ENCODE measurements at regions not wholly inside any gene's neighbourhood (a gene's known extent, or its start where the extent isn't known, plus 50 kb on each side); places are given as distances from the start of the nearest gene placed in this dataset.
"Not testable (repeated sequence)": the region's sequence is repeated elsewhere in the genome, so short reads cannot be mapped to it uniquely, and the experiment has no call there.

DNA sequence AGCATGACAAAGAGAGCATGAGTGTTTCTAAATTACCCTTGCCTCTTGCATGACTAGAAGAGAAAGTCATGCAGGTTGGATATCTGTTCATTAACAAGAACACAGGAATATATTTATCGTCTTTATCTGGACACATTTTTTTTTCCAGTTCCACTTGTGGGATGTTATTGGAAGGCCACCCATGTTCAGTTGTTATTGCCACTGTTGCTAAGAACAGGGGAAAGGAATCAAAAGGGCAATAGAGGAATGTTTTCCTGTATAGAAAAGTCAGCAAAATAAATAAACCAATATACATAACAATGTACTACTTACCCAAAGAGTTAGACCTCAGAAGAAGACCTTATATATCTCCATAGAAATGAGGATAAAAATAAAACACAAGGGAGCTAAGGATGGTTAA lies 270.1 kb downstream of the QDPR start:
- no peak for DNase-seq (ENCODE audit: low spot score)

GRCh38 chr4:17238633-17239032 lies 273.3 kb downstream of the QDPR start:
- DNase-seq (ENCODE audit: low spot score) = no peak

DNA sequence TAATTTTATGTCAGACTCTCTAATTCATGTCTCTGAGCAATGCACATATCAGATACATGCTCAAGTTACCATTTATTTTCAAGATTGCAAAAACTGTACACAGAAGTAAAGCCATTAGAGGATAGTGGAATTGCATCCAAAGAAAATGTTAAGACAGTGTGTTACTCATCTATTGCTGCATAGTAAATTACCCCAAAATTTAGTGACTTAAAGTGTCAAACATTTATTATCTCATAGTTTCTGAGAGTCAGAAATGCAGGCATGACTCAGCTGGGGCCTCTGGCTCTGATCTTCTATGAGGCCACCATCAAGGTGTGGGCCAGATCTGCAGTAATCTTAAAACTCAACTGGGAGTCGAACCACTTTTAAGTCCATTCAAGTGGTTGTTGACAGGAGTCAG lies 275.2 kb downstream of the QDPR start:
- DNase-seq (ENCODE audit: low spot score) = no peak

GRCh38 chr4:17234678-17235077 lies 277.2 kb downstream of the QDPR start:
- DNase-seq (ENCODE audit: low spot score) = no peak

DNA sequence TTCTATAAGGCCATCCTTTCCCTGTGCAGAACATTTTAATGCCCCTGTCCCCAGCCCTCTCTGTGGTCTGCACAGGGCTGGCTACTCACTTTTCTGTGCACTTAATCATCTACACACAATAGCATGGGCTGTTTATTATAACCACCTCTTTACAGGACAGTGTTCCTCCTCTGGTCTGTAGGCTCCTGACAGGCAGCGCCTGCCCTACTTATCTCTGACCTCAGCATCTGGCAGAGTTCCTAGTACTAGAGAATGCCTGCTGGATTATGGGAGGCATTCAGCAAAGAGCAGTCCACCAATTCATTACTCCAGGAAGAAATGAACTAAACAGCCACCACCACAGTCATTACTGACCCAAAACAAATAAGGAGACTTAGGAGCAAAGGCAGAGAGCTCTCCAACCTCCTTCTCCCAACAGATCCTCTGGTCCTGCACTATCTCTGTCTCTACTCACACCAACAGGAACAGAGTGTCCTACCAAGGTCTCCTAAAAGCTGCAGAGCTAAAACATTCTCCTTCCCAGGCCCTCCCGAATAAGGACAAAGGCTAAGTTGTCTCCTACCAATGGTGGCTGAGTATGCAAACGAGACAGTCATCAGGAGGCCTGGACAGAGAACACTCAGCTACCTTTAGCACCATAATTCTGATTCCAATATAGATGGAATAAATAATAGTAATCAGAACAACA lies 279.2 kb downstream of the QDPR start:
- DNase-seq (ENCODE audit: low spot score) = peak; percentile 90

DNA sequence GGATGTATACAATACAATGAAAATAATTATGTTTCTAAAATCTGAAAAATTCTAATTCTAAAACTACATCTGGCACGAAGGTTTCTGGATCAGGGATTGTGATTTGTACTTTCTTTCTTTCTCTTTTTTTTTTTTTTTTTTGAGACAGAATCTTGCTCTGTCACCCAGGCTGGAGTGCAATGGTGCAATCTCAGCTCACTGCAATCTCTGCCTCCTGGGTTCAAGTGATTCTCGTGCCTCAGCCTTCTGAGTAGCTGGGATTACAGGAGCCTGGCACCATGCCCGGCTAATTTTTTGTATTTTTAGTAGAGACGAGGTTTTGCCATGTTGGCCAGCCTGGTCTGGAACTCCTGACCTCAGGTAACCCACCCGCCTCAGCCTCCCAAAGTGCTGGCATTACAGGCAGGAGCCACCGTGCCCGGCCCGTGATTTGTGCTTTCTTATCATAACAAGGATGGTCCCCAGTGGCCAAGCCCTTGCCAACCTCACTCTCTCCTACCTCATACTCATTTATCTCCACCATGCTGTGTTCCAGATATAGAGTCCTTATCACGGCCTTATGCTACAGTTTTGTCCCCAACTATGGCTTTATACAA lies 279.9 kb downstream of the QDPR start:
- DNase-seq (ENCODE audit: low spot score) = not testable (repeated sequence)

DNA sequence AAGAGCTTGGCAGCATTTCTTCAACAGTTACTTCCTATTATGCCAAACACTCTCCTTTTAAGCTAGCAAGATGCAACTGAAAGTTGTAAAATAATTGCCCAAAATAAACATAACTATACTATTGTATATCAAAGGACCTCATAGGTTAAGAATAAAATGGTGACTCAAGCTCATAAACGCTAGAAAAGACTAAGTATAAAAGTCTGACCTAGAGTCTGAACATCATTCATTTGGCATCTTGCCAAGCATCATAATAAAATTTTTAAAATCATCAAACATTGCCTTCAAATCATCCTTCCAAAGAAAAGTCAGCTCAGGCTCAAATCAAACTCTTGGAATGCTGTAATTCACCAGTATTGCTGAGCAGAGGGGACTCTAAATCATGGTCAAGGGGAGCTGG lies 281.2 kb downstream of the QDPR start:
- DNase-seq (ENCODE audit: low spot score) = no peak

GRCh38 chr4:17220816-17221215 lies 291.1 kb downstream of the QDPR start:
- DNase-seq (ENCODE audit: low spot score) = no peak

DNA sequence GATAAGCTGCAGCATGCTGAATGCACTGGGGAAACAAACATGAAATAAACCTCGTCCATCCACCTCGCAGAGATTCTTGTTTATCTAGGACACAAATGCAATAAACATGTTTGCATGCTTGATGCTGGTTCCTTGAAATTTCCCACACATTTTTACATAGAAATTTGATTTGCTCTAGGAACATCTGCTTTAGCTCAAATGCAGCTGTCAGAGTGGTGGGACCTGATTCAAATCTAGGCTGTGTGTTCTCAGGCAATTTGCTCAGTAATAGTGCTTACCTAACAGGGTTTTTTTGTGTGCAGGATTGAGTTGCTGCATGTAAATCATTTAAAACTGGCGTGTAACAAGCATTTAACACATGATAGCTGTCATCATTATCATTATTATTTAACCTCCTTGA lies 293.1 kb downstream of the QDPR start:
- DNase-seq (ENCODE audit: low spot score) = no peak

GRCh38 chr4:17206829-17207801 lies 304.8 kb downstream of the QDPR start:
- no peak for DNase-seq (ENCODE audit: low spot score)

GRCh38 chr4:17204908-17205307 lies 306.5 kb upstream of the LDB2 start:
- no peak for DNase-seq (ENCODE audit: low spot score)

GRCh38 chr4:17203797-17204196 lies 305.4 kb upstream of the LDB2 start:
- DNase-seq (ENCODE audit: low spot score) = no peak

DNA sequence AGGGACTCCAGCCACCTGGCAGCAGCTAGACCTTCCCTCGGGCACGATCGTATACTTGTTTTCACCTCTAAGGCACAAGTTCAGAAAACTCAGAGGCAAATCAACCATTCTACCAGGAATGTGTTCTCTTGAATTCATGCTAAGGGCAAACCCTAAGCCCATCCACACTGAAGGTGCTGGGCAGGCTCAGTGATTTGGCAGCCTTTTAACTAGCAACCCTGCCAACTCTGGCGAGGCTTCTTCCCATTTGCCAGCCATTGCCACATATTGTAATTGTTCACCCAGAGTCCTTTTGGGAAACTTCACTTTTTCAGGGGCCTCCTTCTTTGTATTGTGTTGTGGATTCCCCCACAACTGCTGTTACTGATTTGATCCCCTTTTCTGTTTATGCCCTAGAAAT lies 298.6 kb upstream of the LDB2 start:
- no peak for DNase-seq (ENCODE audit: low spot score)

DNA sequence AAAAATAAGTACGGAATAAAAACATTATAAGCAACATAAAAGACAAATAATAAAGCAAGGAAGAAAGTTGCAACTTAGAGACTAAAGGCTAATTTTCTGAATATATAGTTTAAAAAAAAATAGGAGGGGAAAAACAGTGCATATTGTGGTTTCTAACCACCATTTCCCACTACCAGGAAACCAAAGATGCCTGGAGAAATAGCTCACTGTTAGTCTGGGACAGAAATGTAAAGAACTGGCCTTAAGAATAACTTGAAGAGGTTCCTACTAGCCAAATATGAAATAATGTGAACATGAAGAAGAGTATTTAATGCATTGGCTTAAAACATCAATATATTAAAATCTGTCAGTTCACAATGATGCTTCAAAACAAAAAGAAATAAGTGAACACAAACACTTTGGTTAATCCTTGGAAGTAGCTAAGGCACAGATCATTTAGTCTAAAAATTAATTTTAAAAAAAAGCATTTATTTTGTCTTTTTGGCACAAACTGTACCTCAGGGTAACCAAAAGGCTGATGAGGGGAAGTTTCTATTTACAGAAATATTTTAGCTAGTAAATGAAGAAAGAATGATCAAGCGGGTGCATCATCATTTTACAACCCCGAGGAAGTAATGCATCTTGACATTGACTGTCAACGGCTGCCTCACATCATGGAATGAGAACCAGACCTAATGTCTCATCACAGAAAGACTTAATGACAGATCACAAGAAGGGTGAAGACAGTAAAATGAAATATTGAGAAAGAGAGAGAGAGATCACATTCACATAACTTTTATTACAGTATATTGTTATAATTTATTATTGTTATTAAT lies 297.2 kb upstream of the LDB2 start:
- DNase-seq (ENCODE audit: low spot score) = no peak

- DNase-seq (ENCODE audit: low spot score) = no peak
Observed at GRCh38 chr4:17194586-17194985, 296.1 kb upstream of the LDB2 start.

- DNase-seq (ENCODE audit: low spot score) = no peak
Observed at GRCh38 chr4:17189759-17190158, 291.3 kb upstream of the LDB2 start.

- no peak for DNase-seq (ENCODE audit: low spot score)
Observed at GRCh38 chr4:17189401-17189720, 290.9 kb upstream of the LDB2 start.

DNA sequence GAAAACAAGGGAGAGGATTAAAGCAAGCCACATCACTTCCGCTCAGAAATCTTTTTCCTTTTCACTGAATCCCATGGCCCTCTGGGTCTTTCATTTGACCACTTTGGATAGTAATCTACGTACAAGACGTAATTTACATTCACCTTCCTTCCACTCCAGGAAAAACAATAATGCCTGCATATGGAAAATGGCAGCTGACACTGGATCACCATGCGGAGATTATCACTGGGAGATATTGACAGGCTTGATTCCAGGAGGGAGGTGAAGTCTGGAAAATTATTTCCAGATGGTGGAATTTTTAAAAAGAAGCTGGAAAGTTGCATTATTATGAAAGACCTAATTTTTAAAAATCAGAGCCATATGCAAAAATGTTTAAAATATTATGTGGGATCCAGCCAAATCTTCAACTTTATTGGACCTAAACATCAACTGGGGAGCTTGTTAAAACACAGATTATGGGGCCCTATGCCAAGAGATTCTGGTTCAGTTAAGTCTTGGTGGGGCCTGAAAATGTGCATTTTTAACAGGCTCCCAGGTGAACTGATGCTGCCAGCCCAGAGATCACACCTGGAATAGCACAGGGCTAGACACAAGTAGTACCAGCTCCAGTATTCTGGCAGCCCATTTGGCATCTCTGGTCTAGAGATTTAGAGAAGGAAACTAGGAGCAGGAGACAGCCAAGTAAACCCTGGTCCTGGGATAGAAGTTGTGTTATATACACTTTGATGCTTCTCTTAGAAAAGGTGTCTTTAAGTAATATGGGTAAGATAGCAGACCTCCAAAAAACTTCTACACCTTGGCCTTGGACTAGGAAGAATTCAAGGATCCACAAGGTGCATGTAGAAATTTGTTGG lies 290.3 kb upstream of the LDB2 start:
- DNase-seq (ENCODE audit: low spot score) = no peak

DNA sequence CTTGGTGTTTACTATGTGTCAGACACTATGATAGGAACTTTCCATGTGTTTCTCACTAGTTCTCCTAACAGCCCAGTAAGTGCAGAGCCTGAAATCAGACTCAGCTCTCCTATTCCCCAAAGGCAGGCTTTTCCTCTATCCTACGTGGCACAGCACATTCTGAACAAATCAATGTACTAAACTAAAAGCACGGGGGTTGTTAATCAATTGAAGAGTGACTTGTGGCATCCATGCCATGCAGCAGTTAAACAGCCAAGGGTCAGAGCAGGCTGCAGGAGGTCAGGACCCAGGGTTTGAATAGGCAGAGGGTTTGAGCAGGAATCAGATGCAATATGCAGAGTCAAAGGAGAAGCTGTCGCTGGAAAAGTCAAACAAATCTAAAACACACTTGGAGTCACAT lies 289.7 kb upstream of the LDB2 start:
- no peak for DNase-seq (ENCODE audit: low spot score)

DNA sequence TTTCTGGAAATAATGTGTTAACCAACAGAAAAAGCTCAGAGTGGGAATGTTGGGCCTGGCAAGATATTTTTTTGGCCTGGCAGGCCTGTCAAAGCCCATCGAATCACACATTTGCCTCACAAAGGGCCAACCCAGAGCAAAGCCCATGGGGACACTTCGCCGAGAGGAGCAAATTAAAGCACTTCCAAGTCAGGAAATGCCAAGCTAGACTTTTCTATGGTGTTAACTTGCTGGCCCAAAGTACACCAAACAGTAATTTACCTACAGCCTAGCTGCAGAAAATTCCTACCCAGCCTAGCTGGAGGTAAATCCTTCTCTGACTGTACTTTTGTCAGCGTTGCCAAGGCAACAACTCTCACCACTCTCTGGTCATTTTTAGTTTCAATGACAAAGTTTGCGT lies 288.6 kb upstream of the LDB2 start:
- no peak for DNase-seq (ENCODE audit: low spot score)

DNA sequence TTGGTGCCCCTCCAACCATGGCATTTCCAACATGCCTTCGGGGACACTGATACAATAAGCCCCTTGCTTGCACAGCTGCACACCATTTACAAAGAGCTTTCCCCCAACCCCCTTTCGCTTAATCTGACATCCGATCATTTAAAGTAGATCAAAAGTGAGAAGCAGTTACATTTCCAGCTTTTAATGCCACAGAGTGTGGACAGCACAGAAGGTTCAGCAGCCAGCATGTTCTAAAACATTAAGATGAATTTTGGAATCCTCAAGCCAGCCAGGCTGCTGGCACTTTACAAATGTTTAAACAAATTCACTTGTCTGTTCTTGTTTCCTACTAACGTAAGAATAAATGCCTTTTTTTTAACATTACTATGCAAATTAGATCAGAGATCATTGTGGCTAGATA lies 284.4 kb upstream of the LDB2 start:
- DNase-seq (ENCODE audit: low spot score) = no peak
